HG02885 (cell line): ENCODE measurements at regions not wholly inside any gene's neighbourhood (a gene's known extent, or its start where the extent isn't known, plus 50 kb on each side); places are given as distances from the start of the nearest gene placed in this dataset.

Source experiments
- ATAC-seq: cut with Tn5 transposase; IDR thresholded peaks from one replicate; pipeline ENCODE4 v1.9.1; 2021; ENCODE audit warnings: mild to moderate bottlenecking; ENCODE audit not compliant: unreplicated experiment, poor library complexity

DNA sequence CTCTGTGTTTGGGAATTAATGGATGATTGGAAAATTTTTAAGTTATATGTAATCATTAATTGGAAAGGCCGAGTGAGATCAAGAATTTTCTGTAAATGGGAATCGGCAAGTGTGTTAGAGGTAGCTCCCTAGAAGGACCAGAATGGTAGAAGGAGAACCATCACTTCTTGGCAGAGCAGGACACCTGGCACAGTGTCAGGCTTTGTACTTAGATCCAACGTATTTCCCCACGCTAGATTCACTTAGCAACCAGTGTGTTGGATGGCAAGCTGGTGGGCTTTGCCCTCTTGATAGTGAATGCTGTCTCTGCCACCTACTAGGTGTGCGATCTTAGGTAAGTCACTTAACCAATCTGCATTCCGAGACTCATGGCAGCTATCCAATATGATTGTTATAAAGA, 107.8 kb upstream of the ZNF438 start:
- no peak for ATAC-seq

GRCh38 chr10:31140716-31141115, 109.1 kb upstream of the ZNF438 start:
- no peak for ATAC-seq

GRCh38 chr10:31142026-31142425, 110.4 kb upstream of the ZNF438 start:
- no peak for ATAC-seq

GRCh38 chr10:31143331-31143935, 111.8 kb upstream of the ZNF438 start:
- ATAC-seq, result no peak

- no peak for ATAC-seq
These were observed 114.3 kb upstream of the ZNF438 start for GRCh38 chr10:31145986-31146385.

DNA sequence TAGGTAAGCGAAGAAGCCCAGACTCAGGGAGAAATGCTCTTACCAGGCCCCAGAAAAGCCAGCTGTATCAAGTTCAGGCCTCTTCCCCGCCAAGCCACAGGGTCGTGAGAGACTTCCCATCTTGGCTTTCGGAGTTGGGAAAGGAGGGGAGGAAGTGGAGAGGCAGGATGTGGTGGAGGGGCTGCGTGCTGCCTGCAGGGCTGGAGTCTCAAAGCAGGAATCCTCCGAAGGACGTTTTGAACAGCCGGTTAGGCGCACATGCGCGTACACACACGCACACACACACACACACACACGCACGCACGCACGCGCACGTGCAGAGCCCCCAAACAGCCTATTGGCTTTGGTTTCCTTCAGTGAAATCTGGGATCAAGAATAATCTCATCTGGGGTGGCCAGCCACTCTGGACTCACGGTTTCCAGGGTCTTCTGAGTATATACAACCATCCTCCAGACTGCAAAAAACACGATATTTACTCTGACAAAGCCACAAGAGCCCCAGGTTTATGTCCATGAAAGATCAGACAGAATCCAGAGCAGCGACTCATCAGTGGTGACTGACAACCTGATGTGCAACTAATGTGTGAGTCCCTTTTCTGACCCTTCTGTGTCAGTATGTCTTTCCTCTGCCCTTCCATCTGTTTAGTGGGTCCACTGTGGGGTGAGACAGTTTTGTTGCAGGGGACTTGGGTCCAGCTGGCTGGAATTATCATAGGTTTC, 115.0 kb upstream of the ZNF438 start:
- ATAC-seq, result no peak

DNA sequence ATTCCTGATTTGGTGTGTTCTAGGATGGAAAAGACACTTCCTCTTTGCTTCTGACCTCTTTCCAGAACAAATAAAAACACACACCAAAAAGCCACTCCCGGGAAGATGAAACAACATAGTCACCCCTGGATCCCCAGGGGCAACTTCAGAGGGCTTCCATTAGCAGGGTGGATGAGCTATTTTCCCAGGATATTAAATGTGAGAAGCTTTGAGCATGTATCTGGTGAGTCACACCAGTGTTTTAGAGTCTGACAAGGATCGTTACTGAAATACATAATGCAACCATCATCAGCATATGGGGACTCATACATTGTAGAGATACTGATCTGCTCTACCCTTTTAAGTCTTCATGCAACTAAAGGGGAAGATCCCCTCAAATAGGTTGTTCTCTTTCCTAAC, 115.5 kb upstream of the ZNF438 start:
- ATAC-seq, result no peak

- ATAC-seq, result no peak
These were observed 117.3 kb upstream of the ZNF438 start for GRCh38 chr10:31148951-31149350.

DNA sequence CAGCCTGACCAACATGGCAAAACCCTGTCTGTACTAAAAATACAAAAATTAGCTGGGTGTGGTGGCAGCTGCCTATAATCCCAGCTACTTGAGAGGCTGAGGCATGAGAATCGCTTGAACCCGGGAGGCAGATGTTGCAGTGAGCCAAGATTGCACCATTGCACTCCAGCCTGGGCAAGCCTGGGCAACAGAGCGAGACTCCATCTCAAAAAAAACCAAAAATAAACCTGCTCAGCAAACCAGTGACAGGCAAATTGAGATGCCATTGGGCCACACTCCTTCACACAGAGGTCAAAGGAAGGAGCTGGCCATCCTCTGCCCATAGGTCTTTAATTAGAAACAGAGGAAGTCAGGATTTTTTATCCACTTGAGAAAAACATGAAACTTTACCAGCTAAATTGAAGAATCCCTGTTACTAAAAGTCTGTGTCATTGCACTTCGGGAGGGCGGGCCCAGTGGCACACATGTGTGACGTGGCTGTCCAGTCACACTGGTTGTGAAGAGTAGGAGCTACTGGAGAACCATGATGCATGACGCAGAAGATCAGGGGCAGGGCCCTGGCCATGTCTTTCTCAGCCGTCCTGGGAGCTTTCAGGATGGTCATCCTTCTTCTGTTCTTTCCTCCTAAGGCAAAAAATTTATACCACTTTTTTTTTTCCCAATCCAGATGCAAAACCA, 118.3 kb upstream of the ZNF438 start:
- no peak for ATAC-seq

GRCh38 chr10:31151301-31151700, 119.6 kb upstream of the ZNF438 start:
- no peak for ATAC-seq

DNA sequence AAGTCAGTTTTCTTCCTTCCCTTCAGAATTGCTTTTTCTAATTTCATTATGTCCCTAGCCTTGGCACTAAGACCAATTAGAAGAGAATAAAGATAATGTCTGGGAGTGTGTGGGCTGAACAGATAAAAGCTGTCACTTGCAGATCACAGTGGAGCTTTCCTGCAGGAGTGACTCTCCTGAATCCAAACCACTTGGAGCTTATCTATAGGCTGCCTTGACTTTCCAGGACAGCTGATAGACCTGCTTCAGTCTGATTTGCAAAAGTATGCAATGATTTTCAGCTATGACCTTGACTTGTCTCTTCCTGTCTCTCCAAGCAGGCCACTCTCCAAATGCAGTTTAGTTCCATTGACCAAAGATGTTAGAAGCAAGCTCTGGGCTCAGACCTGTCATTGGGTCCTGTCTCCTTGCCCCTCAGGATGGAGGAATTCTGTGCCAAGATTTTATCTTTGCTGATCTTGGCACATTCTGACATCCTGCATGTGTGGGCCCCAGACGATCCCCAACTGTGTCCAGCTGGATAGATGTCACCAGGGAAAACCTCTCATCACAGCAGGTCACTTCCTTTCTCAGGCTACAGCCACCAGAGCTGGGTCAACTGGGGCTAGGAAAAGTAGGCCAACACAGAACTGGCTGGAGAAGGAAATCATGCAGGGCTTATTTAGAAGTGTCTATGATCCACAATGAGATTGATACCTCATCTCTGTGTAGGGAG, 120.9 kb upstream of the ZNF438 start:
- no peak for ATAC-seq

- ATAC-seq, result no peak
These were observed 121.5 kb upstream of the ZNF438 start for GRCh38 chr10:31153161-31153560.

GRCh38 chr10:31153692-31154091, 122.0 kb upstream of the ZNF438 start:
- ATAC-seq, result no peak

DNA sequence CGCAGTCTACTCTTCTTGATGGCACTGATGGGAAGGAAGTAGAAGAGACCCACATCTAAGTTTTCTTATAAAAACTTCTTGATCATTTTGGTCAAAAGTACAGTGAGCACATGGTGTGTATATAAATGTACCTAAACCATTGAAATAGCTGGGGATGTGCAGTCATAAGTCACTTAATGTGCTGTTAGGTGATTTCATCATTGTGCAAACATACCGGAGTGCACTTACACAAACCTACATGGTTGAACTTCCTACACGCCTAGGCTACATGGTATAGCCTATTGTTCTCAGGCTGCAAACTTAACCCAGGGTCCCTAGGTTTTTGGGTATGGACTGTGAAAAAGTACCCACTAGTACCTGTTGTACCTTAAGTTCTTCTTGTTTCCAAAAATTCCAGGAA, 123.3 kb upstream of the ZNF438 start:
- ATAC-seq, result no peak

GRCh38 chr10:31157123-31158010, 125.7 kb upstream of the ZNF438 start:
- ATAC-seq, result no peak

GRCh38 chr10:31158011-31158658, 126.5 kb upstream of the ZNF438 start:
- ATAC-seq, result no peak

- no peak for ATAC-seq
These were observed 134.9 kb upstream of the ZNF438 start for GRCh38 chr10:31166606-31167005.

DNA sequence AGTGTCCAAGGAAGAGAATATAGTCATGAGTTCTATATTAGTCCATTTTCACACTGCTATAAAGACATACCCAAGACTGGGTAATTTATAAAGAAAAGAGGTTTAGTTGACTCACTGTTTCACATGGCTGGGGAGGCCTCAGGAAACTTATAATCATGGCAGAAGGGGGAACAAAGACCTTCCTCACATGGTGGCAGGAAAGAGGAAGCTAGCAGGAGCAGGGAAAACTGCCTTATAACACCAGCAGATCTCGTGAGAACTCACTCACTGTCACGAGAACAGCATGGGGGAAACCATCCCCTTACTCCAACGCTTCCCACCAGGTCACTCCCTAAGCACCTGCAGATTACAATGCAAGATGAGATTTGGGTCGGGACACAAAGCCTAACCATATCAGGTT, 139.0 kb upstream of the ZNF438 start:
- no peak for ATAC-seq

DNA sequence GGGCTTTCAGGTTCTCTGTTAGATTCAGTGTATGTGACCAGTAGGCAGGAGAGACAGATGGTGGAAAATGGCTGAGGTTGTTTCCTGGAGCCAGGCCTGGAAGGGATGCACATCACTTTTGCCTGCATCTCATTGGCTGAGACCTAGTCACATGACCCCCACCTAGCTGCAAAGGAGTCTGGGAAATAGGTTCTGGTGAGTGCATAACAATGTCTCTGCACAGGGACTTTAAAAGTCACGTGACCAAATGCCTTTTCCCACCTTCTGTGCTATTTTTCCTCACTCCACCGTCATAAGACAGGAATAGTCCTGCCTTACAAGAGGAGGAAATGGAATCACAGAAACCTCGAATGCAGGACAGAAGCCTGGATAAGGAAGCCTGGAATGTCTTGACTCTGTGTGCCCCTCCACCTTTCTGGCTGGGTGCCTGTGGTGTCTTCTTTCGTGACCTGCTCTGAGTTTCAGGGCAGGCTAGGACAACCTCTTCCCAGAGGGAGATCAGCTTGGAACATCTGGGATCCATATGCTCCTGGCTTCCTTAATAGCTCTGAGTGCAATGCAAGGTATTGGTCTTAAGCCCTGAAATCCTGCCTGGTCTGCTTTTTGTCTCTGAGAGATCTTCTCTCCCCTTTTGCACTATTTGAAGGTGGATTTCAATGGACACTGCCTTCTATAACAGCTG, 139.9 kb upstream of the ZNF438 start:
- no peak for ATAC-seq
